ENCODE measurements at regions not wholly inside any gene's neighbourhood (a gene's known extent, or its start where the extent isn't known, plus 50 kb on each side); places are given as distances from the start of the nearest gene placed in this dataset.
A peak's percentile ranks its signal among the peaks of the same experiment; 100 is the strongest.

- Mint-ChIP-seq H3K27me3 (no peaks in the 10 kb centered on the region), H3K4me1 (no peaks in the 10 kb centered on the region), H3K36me3 (no peaks in the 10 kb centered on the region), H3K27ac (no peak overlapping the region), H3K9me3 (no peaks in the 10 kb centered on the region), H3K4me3 (no peak overlapping the region)
- DNase-seq (no peak), ATAC-seq (ENCODE audit: low read depth in 2 of 2) (no peak)
Observed at GRCh38 chr6:164928728-164929407, 380.5 kb downstream of the C6orf118 start.

- Mint-ChIP-seq H3K36me3 (no peaks in the 10 kb centered on the region), H3K27me3 (no peaks in the 10 kb centered on the region), H3K4me1 (no peaks in the 10 kb centered on the region)
Observed at GRCh38 chr6:164928057-164928727, 381.2 kb downstream of the C6orf118 start.

GRCh38 chr6:164927288-164928056 is 381.9 kb downstream of the C6orf118 start:
- Mint-ChIP-seq H3K27ac (no peak overlapping the region), H3K9me3 (no peaks in the 10 kb centered on the region), H3K4me3 (no peak overlapping the region), H3K4me1 (no peaks in the 10 kb centered on the region), H3K27me3 (no peaks in the 10 kb centered on the region), H3K36me3 (no peaks in the 10 kb centered on the region)
- DNase-seq (peak; percentile 30), ATAC-seq (ENCODE audit: low read depth in 2 of 2) (peak; percentile 54 to 55)

More at GRCh38 chr6:164928057-164928727, 381.2 kb downstream of the C6orf118 start:
- no peak overlapping the region for H3K27ac Mint-ChIP-seq
- ATAC-seq (ENCODE audit: low read depth in 2 of 2) (no peak), DNase-seq (no peak)
- no peaks in the 10 kb centered on the region for H3K9me3 Mint-ChIP-seq
- no peak overlapping the region for H3K4me3 Mint-ChIP-seq

- Mint-ChIP-seq H3K4me1 (no peaks in the 10 kb centered on the region), H3K36me3 (no peaks in the 10 kb centered on the region), H3K4me3 (no peak overlapping the region), H3K27me3 (no peaks in the 10 kb centered on the region), H3K9me3 (no peaks in the 10 kb centered on the region), H3K27ac (no peak overlapping the region)
- DNase-seq (no peak), ATAC-seq (ENCODE audit: low read depth in 2 of 2) (no peak)
Observed at GRCh38 chr6:164926686-164927085, 382.7 kb downstream of the C6orf118 start.

GRCh38 chr6:164925681-164926530 is 383.5 kb downstream of the C6orf118 start:
- no peaks in the 10 kb centered on the region for H3K4me1 Mint-ChIP-seq
- no peak for ATAC-seq (ENCODE audit: low read depth in 2 of 2)
- H3K4me3 Mint-ChIP-seq, result no peak overlapping the region
- H3K27me3 Mint-ChIP-seq, result no peaks in the 10 kb centered on the region
- no peak for DNase-seq
- H3K36me3 Mint-ChIP-seq, result no peaks in the 10 kb centered on the region
- H3K27ac Mint-ChIP-seq, result no peak overlapping the region
- H3K9me3 Mint-ChIP-seq, result no peaks in the 10 kb centered on the region

GRCh38 chr6:164924674-164925073 is 384.7 kb downstream of the C6orf118 start:
- ATAC-seq (ENCODE audit: low read depth in 2 of 2), result no peak
- DNase-seq, result no peak
- Mint-ChIP-seq H3K27ac (no peak overlapping the region), H3K27me3 (no peaks in the 10 kb centered on the region), H3K4me1 (no peaks in the 10 kb centered on the region), H3K9me3 (no peaks in the 10 kb centered on the region), H3K36me3 (no peaks in the 10 kb centered on the region), H3K4me3 (no peak overlapping the region)

- Mint-ChIP-seq H3K27ac (peak overlapping the region in 1 of 6 donors; percentile 10), H3K27me3 (no peaks in the 10 kb centered on the region), H3K9me3 (peaks cover 3 to 15% (median 5%) of the 10 kb centered on the region in 7 donors), H3K36me3 (no peaks in the 10 kb centered on the region), H3K4me3 (no peak overlapping the region), H3K4me1 (no peaks in the 10 kb centered on the region)
- no peak for DNase-seq
- ATAC-seq (ENCODE audit: low read depth in 2 of 2), result no peak
Observed at GRCh38 chr6:164917211-164917610, 392.2 kb downstream of the C6orf118 start.

GRCh38 chr6:164916087-164916486 is 393.3 kb downstream of the C6orf118 start:
- Mint-ChIP-seq H3K27ac (no peak overlapping the region), H3K27me3 (no peaks in the 10 kb centered on the region), H3K36me3 (no peaks in the 10 kb centered on the region), H3K4me3 (no peak overlapping the region), H3K4me1 (no peaks in the 10 kb centered on the region), H3K9me3 (peaks cover 3 to 15% (median 5%) of the 10 kb centered on the region in 7 donors)
- ATAC-seq (ENCODE audit: low read depth in 2 of 2) (no peak), DNase-seq (no peak)

- ATAC-seq (ENCODE audit: low read depth in 2 of 2), result no peak
- Mint-ChIP-seq H3K9me3 (peaks cover 0 to 5% (median 1%) of the 10 kb centered on the region in 7 donors), H3K4me1 (no peaks in the 10 kb centered on the region), H3K27me3 (no peaks in the 10 kb centered on the region), H3K36me3 (no peaks in the 10 kb centered on the region), H3K4me3 (no peak overlapping the region), H3K27ac (no peak overlapping the region)
- no peak for DNase-seq
Observed at GRCh38 chr6:164911873-164912580, 397.4 kb downstream of the C6orf118 start.

GRCh38 chr6:164911151-164911550 is 398.3 kb downstream of the C6orf118 start:
- no peak for ATAC-seq (ENCODE audit: low read depth in 2 of 2)
- DNase-seq, result no peak
- H3K36me3 Mint-ChIP-seq, result no peaks in the 10 kb centered on the region
- H3K4me1 Mint-ChIP-seq, result no peaks in the 10 kb centered on the region
- H3K27me3 Mint-ChIP-seq, result no peaks in the 10 kb centered on the region
- H3K4me3 Mint-ChIP-seq, result no peak overlapping the region
- peaks cover 0 to 5% (median 0%) of the 10 kb centered on the region in 7 donors for H3K9me3 Mint-ChIP-seq
- H3K27ac Mint-ChIP-seq, result no peak overlapping the region

- Mint-ChIP-seq H3K4me1 (no peaks in the 10 kb centered on the region), H3K36me3 (no peaks in the 10 kb centered on the region), H3K27ac (no peak overlapping the region), H3K27me3 (no peaks in the 10 kb centered on the region), H3K4me3 (no peak overlapping the region), H3K9me3 (peaks cover 0 to 3% (median 0%) of the 10 kb centered on the region in 7 donors)
- ATAC-seq (ENCODE audit: low read depth in 2 of 2) (no peak), DNase-seq (no peak)
Observed at GRCh38 chr6:164906766-164907165, 402.6 kb downstream of the C6orf118 start.

- Mint-ChIP-seq H3K27me3 (no peaks in the 10 kb centered on the region), H3K4me1 (no peaks in the 10 kb centered on the region), H3K4me3 (no peak overlapping the region), H3K27ac (no peak overlapping the region), H3K9me3 (peaks cover 0 to 3% (median 1%) of the 10 kb centered on the region in 7 donors), H3K36me3 (no peaks in the 10 kb centered on the region)
- DNase-seq, result no peak
- no peak for ATAC-seq (ENCODE audit: low read depth in 2 of 2)
Observed at GRCh38 chr6:164905311-164905710, 404.1 kb downstream of the C6orf118 start.

- no peak overlapping the region for H3K4me3 Mint-ChIP-seq
- no peaks in the 10 kb centered on the region for H3K36me3 Mint-ChIP-seq
- no peak for DNase-seq
Observed at GRCh38 chr6:164898412-164898811, 411.0 kb downstream of the C6orf118 start.

More at GRCh38 chr6:164898412-164898811, 411.0 kb downstream of the C6orf118 start:
- Mint-ChIP-seq H3K27me3 (no peaks in the 10 kb centered on the region), H3K27ac (no peak overlapping the region), H3K4me1 (no peaks in the 10 kb centered on the region), H3K9me3 (peaks cover 2 to 17% (median 10%) of the 10 kb centered on the region in 7 donors)
- no peak for ATAC-seq (ENCODE audit: low read depth in 2 of 2)
